Stimulated activated CD8-positive, alpha-beta memory T cell treated with anti-CD3 and anti-CD28 coated beads, Interleukin-15, amount 100 ng/mL, for 24 hours (primary cell): ENCODE measurements at regions not wholly inside any gene's neighbourhood (a gene's known extent, or its start where the extent isn't known, plus 50 kb on each side); places are given as distances from the start of the nearest gene placed in this dataset.
"Not testable (repeated sequence)": the region's sequence is repeated elsewhere in the genome, so short reads cannot be mapped to it uniquely, and the experiment has no call there.

Experiments used
- DNase-seq: peaks from one replicate; pipeline ENCODE4 v3.0.0-alpha.2; 2020; ENCODE audit warnings: low read depth

DNA sequence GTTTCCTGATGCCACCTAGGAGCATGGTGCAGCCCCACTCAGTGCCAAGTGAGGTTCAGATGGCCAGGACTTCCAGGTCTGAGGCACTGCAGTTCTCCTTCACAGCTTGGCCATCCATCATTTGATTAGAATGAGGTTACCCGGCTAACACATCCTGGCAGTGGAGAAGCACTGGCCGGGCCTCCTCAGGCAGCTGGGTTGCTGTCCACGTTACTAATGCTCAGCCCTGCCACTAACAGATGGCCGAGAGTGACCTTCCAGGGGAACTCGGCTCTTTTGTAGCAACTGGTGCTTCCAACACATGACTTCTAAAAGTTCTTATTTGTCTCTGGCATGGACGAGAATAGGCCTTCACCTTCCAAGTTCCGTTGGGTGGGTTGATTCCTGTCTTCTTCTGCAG lies 204.6 kb upstream of the CFAP20DC start:
- DNase-seq = no peak

DNA sequence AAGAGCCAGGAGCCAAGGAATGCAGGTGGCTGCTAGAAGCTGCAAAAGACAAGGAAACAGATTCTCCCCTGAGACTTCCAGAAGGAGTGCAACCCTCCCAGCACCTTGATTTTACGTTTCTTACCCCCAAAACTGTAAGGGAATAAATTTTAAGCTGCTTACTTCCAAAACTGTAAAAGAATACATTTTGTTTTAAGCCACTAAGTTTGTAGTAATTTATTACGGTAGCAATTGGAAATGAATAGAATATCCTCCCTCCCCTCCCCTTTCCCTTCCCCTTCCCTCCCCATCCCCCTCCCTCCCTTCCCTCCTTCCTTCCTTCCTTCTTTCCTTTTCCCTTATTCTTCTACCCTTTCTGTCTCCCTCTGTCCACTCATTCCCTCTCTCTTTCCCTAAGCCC lies 203.7 kb upstream of the CFAP20DC start:
- no peak for DNase-seq

DNA sequence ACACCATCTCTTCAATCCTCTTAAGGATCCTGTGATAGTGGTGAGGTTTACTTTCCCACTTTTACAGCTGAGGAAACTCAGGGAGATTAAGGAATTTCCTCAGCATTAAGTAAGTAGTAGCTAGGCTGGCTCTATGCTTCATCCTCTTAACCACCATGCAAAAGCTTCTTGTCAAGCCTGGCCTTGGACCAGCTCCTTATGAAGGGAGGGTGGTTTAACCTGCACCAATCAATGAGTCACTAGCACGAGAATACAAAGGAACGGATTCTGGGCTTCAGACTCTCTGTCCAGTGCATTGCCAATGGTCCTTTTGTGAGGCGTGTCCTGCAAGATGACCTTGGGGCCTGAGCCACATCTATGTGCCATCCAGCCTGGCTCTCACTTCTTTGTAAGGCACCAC lies 202.0 kb upstream of the CFAP20DC start:
- DNase-seq = no peak

DNA sequence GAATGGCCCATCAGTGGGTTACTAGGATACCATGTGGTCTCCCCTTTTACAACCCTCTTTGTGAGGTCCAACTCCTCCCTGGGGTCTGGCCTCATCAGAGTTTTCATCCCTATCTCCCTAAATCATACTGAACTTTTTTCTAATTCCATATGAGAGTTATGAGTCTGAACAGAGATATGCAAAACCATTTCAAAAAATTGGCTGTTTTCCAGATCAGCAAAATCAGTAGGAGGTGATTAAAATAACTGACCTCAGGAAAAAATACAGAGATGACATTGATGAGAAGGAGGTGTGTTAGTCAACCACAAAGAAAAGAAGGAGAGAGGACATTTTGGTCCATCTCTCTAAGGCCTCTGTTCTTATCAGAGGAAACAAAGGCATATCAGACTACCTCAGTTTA lies 200.8 kb upstream of the CFAP20DC start:
- no peak for DNase-seq

DNA sequence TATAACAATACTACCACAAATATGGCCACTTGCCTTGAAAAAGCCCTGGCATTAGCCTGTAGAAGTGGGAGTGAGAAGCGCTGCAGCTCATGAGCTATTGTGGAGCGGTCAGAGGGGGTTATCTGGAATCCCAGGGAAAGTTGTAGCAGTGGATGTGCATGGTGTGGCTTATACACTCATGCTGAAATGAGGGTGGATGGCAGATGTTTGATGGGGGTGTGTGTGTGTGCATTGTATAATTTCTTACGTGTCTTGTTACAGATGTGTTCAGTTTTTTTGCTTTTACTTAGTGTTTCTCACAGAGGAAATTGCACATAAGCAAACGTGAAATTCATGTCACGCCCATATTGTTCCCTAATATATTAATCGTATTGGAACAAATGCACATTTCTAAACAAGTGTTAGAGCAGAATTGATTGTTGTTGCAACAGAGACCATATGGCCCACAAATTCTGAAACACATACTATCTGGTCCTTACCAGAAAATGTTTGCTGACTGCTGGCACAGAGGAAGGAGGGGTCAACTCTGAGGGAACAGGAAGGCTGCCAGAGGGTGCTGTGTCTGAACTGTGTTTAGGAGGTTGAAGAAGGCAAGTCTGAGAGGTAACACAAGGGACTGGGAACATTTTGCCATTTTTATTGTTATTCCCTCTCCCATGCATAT lies 200.0 kb upstream of the CFAP20DC start:
- no peak for DNase-seq

DNA sequence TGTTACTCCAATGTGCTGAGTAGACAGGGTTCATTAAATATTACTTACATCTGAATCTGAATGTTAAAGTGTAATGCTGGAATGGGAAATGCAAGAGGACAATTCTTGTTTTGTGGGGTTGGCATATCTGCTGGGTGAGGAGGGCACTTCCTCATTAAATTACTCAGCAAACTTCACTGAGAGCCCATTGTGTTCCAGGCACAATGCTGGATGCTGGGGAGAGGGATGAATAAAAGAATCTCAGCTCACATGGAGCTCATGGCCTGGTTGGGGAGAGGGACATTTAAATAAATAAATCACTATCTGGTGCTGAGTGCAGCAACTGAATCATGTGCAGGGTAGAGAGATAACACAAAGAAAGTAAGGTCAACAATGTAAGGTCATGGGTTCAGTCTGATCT lies 199.2 kb upstream of the CFAP20DC start:
- no peak for DNase-seq

DNA sequence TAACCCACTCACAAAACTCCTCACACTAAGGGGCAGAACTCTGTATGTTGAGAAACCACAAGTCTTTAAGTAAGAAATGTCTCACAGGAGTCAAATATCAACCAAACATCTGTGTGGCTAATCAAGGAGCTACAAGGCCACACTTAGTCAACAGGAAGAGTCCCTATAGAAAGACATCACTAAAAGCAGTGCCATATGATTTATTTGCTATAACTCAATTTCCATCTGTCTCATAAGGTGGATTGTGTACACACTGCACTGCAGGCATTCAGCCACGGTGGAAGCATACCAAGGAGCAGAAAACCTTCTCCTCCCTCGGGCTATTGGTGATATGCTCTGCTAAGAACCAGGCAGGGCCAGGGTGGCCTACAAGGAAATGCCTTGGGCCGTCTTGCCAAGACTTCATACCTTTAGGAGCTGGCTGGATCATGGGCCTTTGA lies 197.6 kb upstream of the CFAP20DC start:
- no peak for DNase-seq

DNA sequence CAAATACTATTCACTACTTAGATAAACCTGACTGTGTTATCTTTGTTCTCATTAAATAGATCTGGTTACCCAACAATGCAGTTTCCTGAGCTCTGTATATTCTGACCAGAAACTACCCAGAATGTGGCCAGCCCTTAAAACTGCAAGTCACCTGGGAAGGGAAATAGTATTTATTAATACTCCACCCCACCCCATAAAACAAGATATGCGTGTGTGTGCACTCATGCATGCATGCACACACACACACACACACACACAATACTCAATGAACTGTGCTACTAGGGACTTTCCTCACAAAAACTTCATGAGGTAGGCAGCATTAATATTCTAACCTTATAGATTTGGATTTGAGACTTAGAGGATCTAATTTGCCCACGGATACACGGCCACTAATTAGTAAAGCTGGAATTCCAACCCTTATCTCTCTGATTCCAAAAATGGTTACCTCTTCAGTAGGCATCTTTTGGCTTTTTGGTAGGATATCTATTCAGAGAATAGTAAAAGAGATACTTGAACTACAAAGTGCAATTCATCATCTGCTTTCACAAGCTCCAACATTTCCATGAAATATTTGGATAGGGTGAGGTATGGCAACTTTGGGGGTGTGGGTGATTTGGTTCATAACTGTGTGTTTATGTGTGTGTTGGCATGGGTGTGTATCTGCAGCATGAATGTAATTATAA lies 197.0 kb upstream of the CFAP20DC start:
- no peak for DNase-seq

DNA sequence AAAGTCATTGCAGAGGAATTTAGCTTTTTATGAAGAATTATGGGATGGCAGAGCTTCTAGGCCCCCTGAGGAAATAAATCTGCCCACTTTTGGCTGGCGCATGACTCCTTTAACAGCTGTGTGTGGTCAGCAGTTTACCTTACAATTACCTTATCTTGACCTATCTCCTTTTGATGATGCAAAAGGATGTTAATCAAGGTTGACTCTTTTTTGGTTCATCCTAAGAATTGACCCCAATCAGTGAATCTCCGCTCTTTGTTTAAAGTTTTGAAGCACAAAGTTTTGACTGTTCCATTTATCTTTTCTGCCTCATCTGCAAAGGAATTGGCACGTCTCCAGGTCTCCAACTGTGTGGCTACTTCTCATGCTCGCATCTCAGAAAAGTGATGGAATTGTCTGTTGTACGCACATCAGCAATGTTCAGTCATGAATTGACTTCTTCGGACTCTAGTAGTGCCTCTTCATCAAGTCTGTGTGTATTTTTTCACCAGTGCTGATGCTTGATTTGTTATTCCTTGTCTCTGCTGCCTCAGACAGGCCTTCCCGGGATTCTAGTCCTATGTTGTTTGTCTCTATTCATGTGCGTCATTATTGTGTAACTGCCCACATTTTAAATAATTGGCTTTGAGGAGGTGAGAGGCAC lies 196.2 kb upstream of the CFAP20DC start:
- no peak for DNase-seq

DNA sequence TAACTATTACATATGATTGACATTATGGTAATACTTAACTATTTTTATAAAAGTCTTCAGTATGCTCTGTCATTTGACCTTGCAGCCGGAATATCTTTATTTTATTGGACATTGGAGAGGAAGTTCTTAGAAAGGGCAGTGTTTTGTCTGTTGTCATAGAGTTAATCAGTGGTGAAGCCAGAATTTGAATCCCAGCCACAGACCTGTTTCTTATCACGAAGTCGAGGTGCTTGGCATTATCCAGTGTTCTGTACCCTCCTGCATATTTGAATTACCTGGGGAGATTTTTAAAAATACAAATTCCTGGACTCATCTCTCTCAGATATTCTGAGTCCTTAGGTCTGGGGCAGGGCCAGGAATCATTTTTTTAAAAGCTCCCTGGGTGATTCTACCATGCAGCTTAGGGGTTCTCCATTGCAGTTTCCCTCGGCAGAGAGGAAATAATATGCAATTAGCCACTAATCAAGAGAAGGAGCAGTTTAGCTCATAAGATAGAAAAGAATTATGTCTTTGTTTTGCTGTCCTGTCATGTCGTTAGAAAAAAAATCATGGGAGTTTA lies 195.6 kb upstream of the CFAP20DC start:
- DNase-seq = no peak

DNA sequence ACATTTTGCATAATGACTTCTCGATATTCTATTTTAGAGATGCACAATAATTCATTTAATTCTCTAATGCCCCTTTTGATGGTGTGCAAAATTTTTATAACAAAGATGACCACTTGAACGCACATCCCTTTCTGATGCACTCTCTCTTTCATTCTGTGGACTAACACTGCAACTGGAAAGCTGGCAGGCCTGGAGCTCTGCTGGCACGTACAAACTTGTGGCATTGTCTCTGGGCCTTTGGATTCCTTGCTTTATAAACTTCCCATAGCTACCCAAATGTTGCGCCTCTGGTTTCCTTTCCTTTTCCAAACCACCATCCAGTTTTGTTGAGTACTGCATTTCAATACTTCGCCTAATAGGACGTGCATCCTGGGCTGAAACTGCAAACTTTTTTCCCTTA lies 194.5 kb upstream of the CFAP20DC start:
- no peak for DNase-seq

DNA sequence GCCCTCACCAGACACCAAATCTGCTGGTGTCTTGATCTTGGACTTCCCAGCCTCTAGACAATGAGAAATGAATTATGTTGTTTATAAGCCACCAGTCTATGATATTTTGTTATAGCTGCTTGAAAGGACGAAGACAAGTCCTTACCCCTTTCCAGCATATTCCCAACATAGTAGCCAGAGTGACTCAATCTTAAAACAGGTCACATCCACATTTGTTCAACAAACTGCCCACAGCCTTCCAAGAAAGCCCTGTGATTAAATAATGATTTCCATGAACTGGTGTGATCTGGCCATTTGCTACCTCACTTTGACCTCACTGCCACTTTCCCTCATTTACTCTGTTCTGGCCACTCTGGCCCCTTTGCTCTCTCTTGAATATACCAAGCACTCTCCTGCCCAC lies 193.7 kb upstream of the CFAP20DC start:
- no peak for DNase-seq

DNA sequence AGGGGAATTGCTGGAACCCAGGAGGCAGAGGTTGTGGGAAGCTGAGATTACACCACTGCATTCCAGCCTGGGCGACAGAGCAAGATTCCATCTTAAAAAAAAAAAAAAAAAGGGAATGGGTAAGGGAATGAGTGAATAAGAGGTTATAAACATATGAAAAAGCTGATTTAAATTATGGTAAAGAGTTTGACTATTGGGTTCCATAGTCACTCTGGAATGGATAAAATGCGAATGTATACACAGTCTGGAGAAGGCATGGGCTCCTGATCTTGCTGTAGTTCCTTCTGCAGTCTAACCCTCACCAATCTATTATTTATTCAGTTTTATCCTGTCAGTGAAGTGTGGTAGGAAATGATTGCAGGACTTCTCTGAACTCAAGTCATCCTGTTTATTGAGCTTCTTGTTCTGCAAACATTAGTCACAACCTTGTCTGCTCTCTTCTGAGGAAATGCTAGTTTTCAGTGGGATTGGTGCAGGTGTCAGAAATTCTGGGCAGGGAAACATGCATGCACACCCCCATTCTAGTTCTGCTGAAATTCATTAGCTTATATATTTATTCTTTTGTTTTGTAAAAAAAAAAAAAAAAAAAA lies 190.9 kb upstream of the CFAP20DC start:
- no peak for DNase-seq

DNA sequence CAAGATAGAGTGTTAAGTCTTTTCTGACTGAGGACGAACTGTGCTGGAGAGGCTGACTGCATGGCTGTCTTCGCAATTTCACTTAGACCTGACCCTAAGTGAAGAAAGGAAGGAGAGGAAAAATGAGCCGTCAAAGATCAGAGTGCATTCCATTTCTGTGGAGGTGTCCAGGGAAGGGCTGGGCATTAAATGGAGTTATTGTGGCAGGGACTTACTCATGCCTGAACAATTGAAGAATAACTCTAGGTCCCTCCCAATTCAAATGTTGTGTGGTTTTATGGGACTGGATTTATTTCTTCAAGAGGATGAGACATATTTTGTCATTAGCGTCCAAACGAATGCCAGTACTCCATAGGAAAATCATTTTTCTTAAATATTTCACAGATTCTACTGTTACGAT lies 187.3 kb upstream of the CFAP20DC start:
- DNase-seq = no peak

DNA sequence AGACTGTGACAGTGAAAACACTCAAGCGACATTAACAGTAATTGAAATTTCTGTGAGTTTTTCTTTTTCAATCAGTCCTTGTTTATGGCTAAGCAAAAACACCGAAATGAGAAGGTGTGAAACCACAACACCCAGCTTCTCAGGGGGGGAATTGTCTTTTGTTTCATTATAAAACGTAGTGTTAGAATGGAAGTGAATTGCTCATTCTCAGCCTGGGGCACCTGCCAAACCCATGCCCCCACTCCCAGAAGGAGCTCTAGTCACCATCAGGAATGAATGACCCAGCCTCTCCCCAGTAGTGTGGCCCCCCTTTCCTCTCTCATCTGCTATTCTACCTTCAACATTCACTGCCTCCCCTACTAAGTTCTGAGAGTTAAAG lies 185.8 kb upstream of the CFAP20DC start:
- DNase-seq = no peak

DNA sequence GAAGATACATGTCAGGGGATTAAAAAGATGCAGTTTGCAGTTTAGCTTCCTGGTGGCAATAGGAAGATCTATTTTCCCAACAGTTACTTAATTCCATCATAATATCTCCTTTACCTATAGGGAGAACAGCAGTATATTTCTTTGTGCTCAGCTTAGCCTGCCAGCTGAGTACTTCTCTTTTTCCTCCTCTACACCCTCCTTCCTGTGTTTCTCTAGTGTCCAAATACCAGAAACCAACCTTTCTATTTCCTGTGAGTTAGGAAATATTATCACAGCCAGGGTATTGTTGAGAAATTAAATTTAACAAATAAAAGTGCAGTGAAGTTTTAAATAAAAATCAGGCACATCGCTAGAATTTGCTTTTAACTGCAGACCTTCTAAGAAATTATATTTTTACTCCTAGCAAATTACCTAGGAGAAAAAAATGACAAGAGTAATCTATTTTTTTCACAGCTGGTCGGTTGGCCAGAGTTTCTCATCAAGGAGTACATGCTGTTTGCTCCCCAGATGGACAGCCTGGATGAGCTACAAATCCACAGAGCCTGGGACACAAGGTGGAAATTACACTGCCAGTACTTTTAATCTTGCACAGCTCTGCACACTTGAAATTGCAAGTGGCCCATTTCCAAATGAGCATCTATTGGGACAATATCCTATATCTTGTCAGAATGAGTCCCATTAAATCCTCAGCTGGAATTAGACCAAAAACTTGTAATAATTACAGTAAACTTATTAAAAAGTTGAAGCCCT lies 185.2 kb upstream of the CFAP20DC start:
- no peak for DNase-seq

DNA sequence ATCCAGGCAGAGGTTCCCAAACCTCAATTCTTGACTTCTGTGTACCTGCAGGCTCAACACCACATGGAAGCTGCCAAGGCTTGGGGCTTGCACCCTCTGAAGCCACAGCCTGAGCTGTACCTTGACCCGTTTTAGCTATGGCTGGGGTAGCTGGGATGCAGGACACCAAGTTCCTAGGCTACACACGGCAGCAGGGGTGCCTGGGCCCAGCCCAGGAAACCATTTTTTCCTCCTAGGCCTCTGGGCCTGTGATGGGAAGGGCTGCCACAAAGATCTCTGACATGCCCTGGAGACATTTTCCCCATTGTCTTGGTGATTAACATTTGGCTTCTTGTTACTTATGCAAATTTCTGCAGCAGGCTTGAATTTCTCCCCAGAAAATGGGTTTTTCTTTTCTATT lies 180.6 kb upstream of the CFAP20DC start:
- not testable (repeated sequence) for DNase-seq

DNA sequence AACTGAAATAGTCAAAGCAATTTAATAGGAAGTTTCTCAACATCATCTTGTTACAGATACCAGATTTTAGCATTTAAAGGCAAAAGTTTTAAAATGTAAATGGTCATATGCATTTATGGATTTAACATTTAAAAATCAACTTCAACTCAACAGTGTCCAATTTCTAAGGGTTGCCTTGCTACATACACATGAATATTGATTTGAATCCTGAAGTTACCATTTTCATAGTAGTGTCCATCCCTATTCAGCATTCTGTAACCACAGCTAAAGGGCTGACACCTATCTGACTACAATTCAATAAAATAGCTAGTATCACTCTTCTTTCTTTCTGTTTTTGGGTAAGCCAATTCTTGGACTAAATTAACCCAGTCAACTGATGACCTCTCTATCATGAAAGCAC lies 164.0 kb upstream of the CFAP20DC start:
- no peak for DNase-seq

DNA sequence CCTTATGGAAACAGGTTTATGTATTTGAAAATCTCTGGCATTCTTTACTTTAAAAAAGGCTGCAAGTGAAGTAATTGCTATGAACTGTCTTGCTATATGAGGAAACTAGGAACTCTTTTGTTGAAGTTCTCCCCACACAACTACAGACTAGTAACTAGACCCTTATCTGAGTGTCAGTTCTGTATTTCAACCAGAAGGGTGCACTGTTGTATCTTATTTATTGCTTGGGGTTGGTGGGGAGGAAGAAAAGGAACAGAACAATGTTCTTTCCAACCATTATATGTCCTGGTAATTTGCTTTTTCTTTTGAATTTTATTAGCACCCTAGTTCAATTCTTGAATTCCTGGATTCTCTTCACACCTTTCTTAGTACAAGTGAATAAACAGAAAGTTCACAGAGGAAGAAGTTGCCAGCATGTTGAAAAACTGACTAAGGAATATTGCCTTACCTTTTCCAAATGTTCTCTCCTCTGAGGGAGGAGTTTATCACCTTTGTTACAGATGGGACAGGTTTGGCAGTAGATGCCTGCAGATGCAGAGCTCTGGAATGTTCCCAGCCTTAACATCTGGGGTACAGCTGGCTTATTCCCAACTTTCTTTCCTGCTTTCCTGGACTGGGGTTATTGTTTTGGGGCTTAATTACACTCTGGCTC lies 162.4 kb upstream of the CFAP20DC start:
- DNase-seq = no peak

DNA sequence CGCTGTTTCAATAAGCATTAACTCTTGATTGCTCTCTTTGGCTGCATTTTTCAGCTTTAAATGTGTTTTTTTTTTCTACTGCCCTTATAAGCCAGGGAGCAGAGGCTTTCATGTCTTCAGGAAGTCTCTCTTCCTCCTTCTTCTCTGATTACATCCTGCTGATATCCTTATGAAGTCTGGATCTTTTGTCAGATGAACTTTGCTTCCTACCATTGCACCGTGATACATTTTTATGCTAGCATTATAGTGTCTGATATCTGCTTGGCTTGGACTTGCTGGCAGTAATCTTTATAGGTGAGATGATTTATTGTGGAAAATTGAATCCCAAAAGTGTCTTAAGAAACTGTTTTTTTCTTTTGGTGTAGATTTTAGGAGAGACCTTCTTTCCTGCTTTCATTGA lies 160.4 kb upstream of the CFAP20DC start:
- DNase-seq = no peak

DNA sequence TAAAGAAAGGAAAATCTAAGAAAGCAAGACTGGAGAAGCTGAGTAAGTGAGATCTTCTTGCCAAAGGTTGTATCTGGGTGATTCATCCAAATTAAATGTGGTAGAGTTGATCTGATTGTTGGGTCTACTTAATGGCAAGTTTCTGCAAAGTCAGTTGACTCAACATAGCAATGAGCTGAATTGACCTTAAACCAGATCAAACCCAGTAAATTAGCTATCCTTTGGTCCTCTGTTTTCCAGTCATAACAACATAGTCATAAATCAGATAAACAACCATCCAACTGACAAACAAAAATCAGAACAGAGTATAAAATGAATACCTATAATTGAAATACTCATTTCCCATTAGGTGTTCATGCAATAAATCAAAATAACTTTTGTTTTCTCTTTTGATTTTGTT lies 142.6 kb upstream of the CFAP20DC start:
- DNase-seq = no peak

DNA sequence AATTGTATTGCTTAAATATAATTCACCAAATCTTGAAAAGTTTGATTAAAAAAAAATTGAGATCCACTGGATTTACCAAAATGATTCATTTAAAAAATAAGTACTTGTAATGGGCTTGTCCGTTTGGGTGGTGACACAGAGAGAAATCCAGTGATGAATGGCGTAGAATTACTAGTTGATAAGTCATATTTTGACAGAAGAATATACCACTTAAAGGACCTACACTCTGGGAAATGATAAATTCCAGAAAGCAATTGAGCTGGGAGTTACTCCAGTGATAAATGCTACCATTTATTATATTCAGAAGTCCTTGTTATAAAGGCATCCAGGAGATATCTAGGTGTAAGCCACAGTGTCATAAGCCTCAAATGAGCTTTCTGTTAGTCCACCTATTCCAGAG lies 141.8 kb upstream of the CFAP20DC start:
- DNase-seq = no peak
